ENCODE measurements at regions not wholly inside any gene's neighbourhood (a gene's known extent, or its start where the extent isn't known, plus 50 kb on each side); places are given as distances from the start of the nearest gene placed in this dataset.

- TF ChIP-seq CTCF (conservative IDR thresholded peaks at IDR 0.05; ENCODE audit: low read length), result no peak
- no peak overlapping the region for H3K4me3 ChIP-seq (ENCODE audit: low read length)
- no peak for DNase-seq (ENCODE audit: low read depth)
Measured at GRCh38 chr20:16209357-16209756, 363.9 kb downstream of the KIF16B start.

- TF ChIP-seq CTCF (conservative IDR thresholded peaks at IDR 0.05; ENCODE audit: low read length), result no peak
- no peak for DNase-seq (ENCODE audit: low read depth)
- no peak overlapping the region for H3K4me3 ChIP-seq (ENCODE audit: low read length)
Measured at GRCh38 chr20:16208443-16208842, 364.8 kb downstream of the KIF16B start.

- H3K4me3 ChIP-seq (ENCODE audit: low read length), result no peak overlapping the region
- no peak for DNase-seq (ENCODE audit: low read depth)
- no peak for TF ChIP-seq CTCF (conservative IDR thresholded peaks at IDR 0.05; ENCODE audit: low read length)
Measured at GRCh38 chr20:16206817-16207216, 366.4 kb downstream of the KIF16B start.

GRCh38 chr20:16205507-16205906 lies 367.7 kb downstream of the KIF16B start:
- no peak overlapping the region for H3K4me3 ChIP-seq (ENCODE audit: low read length)
- DNase-seq (ENCODE audit: low read depth), result peak; percentile 8
- TF ChIP-seq CTCF (conservative IDR thresholded peaks at IDR 0.05; ENCODE audit: low read length), result no peak

- TF ChIP-seq CTCF (conservative IDR thresholded peaks at IDR 0.05; ENCODE audit: low read length), result no peak
- no peak for DNase-seq (ENCODE audit: low read depth)
- H3K4me3 ChIP-seq (ENCODE audit: low read length), result no peak overlapping the region
Measured at GRCh38 chr20:16203096-16203495, 370.2 kb downstream of the KIF16B start.

GRCh38 chr20:16201191-16201590 lies 372.1 kb downstream of the KIF16B start:
- no peak for DNase-seq (ENCODE audit: low read depth)
- no peak overlapping the region for H3K4me3 ChIP-seq (ENCODE audit: low read length)
- TF ChIP-seq CTCF (conservative IDR thresholded peaks at IDR 0.05; ENCODE audit: low read length), result no peak

- TF ChIP-seq CTCF (conservative IDR thresholded peaks at IDR 0.05; ENCODE audit: low read length), result no peak
- DNase-seq (ENCODE audit: low read depth), result no peak
- no peak overlapping the region for H3K4me3 ChIP-seq (ENCODE audit: low read length)
Measured at GRCh38 chr20:16197696-16198095, 375.6 kb downstream of the KIF16B start.

Data from AG10803 (cell line).